Stimulated activated naive CD4-positive, alpha-beta T cell treated with Interleukin-2 at 50 U/mL for 16 hours (primary cell): ENCODE measurements at regions not wholly inside any gene's neighbourhood (a gene's known extent, or its start where the extent isn't known, plus 50 kb on each side); places are given as distances from the start of the nearest gene placed in this dataset.

ENCODE experiments used
- DNase-seq: peaks from one replicate; lab custom pipeline; 2025; lab: John Stamatoyannopoulos, UW

- DNase-seq: no peak
These were observed 713.0 kb downstream of the EPM2A start for GRCh38 chr6:145022199-145022796.

DNA sequence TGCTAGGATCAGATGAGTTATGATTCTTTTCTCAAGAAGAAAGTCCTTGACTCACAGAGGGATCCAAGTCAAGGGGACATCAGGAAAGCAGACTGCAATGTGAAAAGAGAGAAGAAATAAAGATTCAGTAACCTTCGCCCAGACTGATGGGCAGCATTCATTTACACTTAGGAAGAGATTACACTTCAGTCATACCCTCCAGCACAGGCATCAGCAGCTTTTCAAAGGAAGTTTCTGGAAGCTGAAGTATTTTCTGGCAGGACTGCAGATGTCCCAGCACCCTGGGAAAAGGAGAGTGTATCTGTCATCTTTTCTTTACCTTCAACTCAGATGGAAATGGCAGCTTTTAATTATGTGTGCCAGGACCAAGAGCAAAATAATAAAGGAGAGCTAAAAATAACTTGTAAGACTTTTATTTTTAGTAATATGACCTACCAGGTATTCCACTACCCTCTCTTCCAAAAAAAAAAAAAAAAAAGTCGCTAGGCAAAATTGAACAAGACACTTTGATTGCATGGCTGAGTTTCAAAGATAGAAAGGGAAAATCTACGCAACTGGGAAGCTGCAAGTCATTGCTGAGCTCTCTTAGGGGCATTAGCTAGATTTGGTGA lies 712.1 kb downstream of the EPM2A start:
- no peak for DNase-seq

DNA sequence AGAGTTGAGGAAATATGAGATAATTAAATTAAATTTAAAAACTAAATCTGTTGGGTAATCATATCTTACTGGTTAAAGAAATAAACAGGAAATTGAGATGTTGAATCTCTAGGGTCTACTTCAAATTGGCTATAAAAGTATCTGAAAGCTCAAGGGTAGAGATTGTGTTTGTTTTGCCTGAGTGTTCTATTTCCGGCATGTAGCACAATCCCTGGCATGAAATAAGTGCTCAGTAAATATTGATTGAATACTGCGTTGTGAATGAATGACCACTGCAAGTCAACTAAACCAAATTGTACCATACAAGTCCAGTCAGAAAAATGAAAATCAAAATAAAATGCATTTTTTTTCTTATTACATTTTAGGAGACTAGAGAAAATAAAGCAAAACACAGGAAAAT lies 709.8 kb downstream of the EPM2A start:
- DNase-seq: no peak

- no peak for DNase-seq
These were observed 709.0 kb downstream of the EPM2A start for GRCh38 chr6:145026267-145026679.

DNA sequence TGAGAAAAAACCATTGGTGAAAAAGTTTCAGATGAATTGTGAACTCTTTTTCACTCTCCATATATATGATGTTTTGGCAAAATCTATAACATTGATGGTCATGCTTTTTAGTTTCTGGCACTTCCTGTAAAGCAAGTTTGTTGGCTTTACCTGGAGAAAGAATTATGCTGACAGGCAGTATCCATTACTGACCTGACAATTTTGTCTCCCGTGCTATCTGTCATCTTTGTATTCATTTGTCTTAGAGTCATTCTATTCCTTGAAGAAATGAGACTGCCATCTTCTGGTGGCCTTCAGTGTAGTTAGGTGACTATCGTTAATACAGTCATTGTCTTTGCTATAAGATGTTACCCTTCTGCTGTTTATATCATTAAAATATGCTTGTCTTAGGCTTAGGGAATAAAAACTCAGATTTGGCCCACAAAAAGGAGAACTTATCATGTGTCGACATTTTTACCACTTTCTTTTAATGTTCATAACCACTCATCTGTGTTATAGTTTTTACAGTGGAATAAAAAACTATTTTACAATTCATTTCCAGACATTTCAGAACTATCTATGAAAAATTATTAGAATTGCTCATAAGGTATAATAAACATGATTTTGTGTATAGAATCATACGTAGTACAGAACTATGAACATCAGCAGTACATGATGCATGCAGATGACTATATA lies 707.0 kb downstream of the EPM2A start:
- no peak for DNase-seq

DNA sequence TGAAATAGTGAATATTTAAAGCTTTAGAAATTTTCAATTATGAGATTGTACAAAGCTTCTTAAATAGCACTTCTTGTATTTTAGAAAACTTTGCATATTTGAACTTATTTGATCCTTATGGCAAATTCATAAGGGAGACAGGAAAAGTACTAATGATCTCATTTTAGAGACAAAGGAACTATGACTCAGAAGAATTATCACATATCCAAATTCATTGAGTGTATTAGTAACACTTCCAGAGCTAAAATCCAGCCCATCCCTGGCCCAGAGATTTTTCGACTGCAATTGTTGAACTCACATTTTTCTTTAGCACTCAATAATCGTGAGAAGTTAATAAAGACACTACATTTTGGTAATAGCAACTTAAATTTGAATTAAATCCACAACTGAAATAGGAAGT lies 704.3 kb downstream of the EPM2A start:
- DNase-seq: no peak

GRCh38 chr6:145031962-145032361 lies 703.4 kb downstream of the EPM2A start:
- no peak for DNase-seq

- no peak for DNase-seq
These were observed 702.7 kb downstream of the EPM2A start for GRCh38 chr6:145032562-145033145.

DNA sequence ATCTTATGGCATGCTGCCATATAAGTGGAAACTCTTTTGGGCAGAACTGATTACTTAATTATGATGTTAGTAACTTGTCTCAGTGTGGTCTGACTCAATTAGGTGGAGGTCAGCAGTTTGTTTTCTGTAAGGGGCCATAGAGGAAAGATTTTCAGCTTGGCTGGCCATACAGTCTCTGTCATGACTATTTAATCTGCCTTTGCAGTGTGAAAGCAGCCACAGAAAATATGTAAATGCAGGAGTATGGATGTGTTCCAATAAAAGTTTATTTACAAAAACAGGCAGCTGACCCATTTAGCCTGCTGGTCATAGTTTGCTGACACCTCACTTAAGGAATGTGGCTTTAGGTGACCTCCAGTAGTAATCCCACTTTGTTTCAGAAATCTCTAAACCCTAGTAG lies 700.7 kb downstream of the EPM2A start:
- no peak for DNase-seq

DNA sequence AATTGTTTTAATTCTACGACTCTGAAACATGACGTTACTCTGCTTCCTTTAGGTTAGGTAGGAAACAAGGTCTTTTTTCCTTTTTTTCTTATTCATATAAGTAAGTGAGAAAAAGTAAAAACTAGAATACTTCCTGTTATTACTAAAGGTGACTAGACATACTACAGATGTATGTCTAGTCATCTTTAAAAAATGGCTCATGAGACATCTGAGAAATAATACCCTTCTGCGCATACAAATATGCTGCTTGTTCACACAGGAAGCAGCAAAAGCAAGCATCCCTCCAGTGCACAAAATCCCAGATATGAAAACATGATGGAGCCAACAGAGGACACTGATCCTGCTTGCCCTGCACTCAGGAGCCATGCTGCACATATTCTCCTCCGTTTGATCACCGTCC lies 699.1 kb downstream of the EPM2A start:
- no peak for DNase-seq

- no peak for DNase-seq
These were observed 698.3 kb downstream of the EPM2A start for GRCh38 chr6:145036848-145037567.

- no peak for DNase-seq
These were observed 692.8 kb downstream of the EPM2A start for GRCh38 chr6:145042559-145042958.

- no peak for DNase-seq
These were observed 691.3 kb downstream of the EPM2A start for GRCh38 chr6:145043926-145044500.

- no peak for DNase-seq
These were observed 690.6 kb downstream of the EPM2A start for GRCh38 chr6:145044641-145045246.

DNA sequence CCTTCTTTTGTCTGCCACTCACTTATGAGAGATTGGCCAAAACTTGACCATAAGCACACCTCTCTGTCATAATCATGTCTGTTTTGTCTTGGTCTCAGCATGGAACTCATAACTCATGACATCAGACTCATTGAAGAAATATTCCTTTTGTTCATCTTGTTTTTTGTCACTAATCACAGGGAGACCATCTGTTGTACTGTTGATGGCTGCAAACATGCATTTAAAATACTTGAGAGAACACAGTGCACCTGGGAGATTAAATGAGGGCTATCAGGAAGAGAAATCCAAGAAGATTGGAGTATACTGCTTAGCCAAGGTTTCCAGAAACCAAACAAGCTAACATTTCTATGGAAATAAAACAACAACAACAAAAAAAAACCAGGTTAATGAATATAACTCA lies 689.7 kb downstream of the EPM2A start:
- no peak for DNase-seq

- no peak for DNase-seq
These were observed 687.4 kb downstream of the EPM2A start for GRCh38 chr6:145047891-145048290.

- DNase-seq: no peak
These were observed 683.7 kb downstream of the EPM2A start for GRCh38 chr6:145051661-145052060.

DNA sequence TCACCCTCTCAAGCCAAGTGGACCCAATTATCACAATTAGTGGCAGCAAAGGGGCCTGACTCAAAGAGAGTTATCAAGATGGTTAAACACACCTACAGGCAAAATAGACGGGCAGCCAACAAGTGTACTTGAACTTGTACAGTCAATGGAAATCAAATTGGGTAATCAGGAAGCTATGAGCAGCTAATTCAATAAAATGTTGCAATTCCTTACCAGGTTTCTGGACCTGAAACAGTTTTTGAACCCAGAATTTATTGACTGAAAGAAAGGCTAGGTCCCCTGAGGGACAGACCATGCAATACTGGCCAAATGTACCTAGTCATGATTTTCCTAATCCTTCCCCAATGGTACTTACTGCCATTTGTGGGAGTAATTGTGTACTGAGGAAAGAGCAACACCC lies 679.8 kb downstream of the EPM2A start:
- no peak for DNase-seq

DNA sequence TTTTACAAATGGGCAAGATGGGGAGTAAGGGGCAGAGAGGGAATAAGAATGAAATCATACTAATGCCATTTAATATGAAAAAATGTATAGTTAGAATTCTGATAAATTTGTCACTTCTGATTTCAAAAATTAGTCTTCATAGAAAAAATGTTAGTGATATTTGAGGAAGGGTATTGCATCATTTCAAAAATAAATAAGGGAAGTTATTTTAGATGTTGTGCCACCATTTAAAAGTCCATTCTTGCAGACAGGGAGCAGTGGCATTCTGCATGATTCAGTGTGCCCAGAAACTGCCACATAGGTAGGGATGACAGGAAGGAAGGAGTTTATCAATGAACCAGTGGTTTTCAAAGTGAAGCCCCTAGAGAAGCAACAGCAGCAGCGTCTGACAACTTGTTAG lies 674.6 kb downstream of the EPM2A start:
- DNase-seq: no peak

- DNase-seq: no peak
These were observed 672.2 kb downstream of the EPM2A start for GRCh38 chr6:145063091-145063490.

DNA sequence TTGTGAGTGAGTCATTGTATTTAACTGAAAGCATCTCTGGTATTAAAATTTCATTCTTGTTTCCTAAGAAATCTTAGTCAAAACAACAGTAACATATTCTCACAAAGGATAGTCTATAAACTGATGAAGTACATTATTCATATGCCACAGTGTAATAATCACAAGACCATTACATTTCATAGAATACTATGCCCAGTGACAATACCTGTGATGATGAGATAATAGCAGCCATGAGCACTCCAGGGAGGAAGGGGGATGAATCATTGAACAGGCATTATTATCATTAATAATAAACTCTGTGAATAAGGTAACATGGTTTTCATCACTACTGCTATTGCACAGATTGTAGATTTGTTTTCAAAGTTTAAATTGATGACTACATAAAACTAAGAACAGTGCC lies 667.9 kb downstream of the EPM2A start:
- no peak for DNase-seq

DNA sequence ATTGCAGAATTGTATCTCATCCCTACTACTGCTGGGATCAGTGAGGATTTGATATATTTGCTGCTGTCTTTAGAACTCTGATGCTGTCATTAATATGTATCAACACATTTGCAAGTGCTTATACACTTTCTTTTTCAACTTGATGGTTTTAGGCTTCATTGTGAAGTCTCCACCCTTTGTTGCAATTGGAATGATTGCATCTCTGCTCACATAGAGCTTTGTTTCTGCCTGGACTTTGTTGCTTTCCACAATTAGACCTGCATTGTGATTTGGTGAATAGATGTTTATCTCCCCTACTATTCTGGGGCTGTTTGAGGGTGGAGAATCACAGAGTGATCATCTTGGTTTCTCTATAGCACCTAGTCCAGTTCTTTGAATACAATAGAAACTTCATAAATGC lies 666.7 kb downstream of the EPM2A start:
- no peak for DNase-seq
